ENCODE measurements at regions not wholly inside any gene's neighbourhood (a gene's known extent, or its start where the extent isn't known, plus 50 kb on each side); places are given as distances from the start of the nearest gene placed in this dataset.

DNA sequence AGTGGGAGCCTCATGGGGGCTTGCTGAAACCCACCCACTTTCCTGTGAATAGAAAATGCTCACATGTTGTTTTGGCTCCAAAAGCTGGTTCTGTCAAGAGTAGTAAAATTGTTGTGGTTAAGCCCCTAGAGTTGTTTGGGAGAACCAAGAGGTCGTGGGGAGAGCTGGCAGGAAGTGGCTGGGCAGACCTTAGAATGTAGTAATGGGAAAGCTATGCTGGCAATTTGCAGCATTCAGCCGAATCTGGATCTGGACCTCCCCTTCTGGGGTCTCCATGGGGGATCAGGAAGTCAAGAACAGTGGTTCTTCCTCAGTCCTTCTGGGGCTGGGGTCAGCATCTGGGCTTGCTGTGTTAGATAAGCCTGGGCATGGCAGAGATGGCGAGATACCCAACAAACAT, 150.6 kb upstream of the TBX3 start (continued):
- no peak for TF ChIP-seq KDM1A (IDR thresholded peaks at IDR 0.05; ENCODE audit: borderline replicate concordance, low read length)
- TF ChIP-seq GABPA (IDR thresholded peaks at IDR 0.05; ENCODE audit: borderline replicate concordance, insufficient read depth, low read length): no peak
- TF ChIP-seq, protein P1, sequence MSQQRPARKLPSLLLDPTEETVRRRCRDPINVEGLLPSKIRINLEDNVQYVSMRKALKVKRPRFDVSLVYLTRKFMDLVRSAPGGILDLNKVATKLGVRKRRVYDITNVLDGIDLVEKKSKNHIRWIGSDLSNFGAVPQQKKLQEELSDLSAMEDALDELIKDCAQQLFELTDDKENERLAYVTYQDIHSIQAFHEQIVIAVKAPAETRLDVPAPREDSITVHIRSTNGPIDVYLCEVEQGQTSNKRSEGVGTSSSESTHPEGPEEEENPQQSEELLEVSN (IDR thresholded peaks at IDR 0.05): no peak
- TF ChIP-seq NRF1 (IDR thresholded peaks at IDR 0.05; ENCODE audit: low read depth, low read length): no peak
- TF ChIP-seq RBBP5 (IDR thresholded peaks at IDR 0.05; ENCODE audit: borderline replicate concordance, low read depth, low read length): no peak
- TF ChIP-seq, protein P2, sequence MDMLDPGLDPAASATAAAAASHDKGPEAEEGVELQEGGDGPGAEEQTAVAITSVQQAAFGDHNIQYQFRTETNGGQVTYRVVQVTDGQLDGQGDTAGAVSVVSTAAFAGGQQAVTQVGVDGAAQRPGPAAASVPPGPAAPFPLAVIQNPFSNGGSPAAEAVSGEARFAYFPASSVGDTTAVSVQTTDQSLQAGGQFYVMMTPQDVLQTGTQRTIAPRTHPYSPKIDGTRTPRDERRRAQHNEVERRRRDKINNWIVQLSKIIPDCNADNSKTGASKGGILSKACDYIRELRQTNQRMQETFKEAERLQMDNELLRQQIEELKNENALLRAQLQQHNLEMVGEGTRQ (IDR thresholded peaks at IDR 0.05; ENCODE audit: low read length): no peak
- TF ChIP-seq, protein P3, sequence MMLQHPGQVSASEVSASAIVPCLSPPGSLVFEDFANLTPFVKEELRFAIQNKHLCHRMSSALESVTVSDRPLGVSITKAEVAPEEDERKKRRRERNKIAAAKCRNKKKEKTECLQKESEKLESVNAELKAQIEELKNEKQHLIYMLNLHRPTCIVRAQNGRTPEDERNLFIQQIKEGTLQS (IDR thresholded peaks at IDR 0.05; ENCODE audit: insufficient read depth, low read depth, low read length): no peak
- no peak for TF ChIP-seq HDAC6 (IDR thresholded peaks at IDR 0.05; ENCODE audit: low read depth, low read length)

All from H1 (cell line).